Epithelial cell of proximal tubule (primary cell): ENCODE measurements at regions not wholly inside any gene's neighbourhood (a gene's known extent, or its start where the extent isn't known, plus 50 kb on each side); places are given as distances from the start of the nearest gene placed in this dataset.
A peak's percentile ranks its signal among the peaks of the same experiment; 100 is the strongest.
"Not testable (repeated sequence)": the region's sequence is repeated elsewhere in the genome, so short reads cannot be mapped to it uniquely, and the experiment has no call there.

Experiments used
- DNase-seq: peaks from one replicate; pipeline ENCODE4 v3.0.0-alpha.2; 2011; ENCODE audit warnings: low read depth
- H3K4me3 ChIP-seq: 2 replicates; pipeline ENCODE4 v1.5.1; 2011; ENCODE audit warnings: low read depth, mild to moderate bottlenecking, low read length
- CTCF ChIP-seq: conservative IDR thresholded peaks from 2 replicates; pipeline ENCODE4 v1.5.1; 2012; ENCODE audit warnings: low read depth, mild to moderate bottlenecking, low read length

- DNase-seq, result no peak
- H3K4me3 ChIP-seq, result no peak overlapping the region
- TF ChIP-seq CTCF, result no peak
Measured at GRCh38 chr7:66556177-66556548, 72.5 kb upstream of the KCTD7 start.

- TF ChIP-seq CTCF, result no peak
- H3K4me3 ChIP-seq, result no peak overlapping the region
- no peak for DNase-seq
Measured at GRCh38 chr7:66556549-66557213, 72.0 kb upstream of the KCTD7 start.

- H3K4me3 ChIP-seq, result no peak overlapping the region
- DNase-seq, result no peak
- peak; percentile 95 for TF ChIP-seq CTCF
Measured at GRCh38 chr7:66557214-66558200, 71.2 kb upstream of the KCTD7 start.

DNA sequence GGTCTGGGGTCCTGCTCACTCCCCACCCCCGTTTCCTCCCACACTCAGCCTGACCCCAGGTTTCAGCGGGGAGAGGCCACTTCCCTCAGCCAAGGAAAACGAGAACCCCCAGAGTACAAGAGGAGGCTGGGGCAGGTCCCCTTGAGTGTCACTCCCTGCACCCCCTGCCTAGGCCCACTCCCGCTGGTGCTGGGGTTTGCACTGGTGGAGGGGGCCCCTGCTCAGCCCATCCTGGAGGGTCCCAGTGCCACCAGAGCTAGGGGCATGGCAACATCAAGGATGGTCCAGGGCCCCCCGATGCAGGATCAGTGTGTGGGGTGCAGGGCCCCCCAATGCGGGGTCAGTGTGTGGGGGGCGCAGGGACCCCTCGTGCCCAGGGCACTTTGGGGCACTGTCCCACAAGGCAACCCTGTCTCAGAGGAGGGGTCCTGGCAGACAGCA, 70.5 kb upstream of the KCTD7 start:
- TF ChIP-seq CTCF, result no peak
- no peak for DNase-seq
- H3K4me3 ChIP-seq, result no peak overlapping the region

DNA sequence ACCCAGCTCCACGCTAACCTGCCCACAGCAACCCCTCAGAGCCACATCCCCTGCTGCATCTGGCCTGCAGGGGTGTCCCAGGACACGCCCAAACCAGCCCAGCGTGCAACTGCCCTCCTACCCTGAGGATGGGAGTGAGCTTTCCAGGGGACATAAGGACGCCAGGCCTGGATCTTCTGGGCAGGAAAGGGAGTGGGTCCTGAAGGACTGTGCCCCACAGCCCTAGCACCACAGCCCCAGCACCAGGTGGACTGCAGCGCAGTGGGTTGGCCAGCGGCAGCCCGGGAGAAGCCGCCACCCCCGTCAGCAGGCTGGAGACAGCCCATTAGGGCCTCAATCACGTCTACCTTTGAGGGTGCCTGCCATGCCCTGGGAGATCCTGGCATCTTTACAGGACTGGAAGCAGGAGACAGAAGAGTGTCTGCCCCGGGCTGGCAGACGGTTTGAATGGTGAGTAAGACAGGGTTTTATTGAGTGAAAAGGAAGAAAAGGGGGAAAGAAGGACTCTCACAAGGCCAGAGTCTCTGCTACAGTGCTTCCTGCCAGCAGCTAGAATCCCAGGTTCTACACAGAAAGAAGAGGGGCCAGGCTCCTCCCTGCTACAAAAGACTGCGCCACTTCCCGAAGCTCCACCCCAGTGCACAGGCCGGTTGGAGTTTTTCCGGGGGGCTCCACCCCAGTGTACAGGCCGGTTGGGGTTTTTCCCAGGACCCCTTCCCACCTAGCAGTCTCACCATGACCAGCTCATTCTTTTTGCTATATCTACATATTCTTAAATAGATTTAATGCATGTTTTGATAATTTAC, 69.8 kb upstream of the KCTD7 start:
- H3K4me3 ChIP-seq, result no peak overlapping the region
- no peak for TF ChIP-seq CTCF
- DNase-seq, result no peak

GRCh38 chr7:66564045-66564444, 64.6 kb upstream of the KCTD7 start:
- no peak for TF ChIP-seq CTCF
- DNase-seq, result no peak
- H3K4me3 ChIP-seq, result no peak overlapping the region

DNA sequence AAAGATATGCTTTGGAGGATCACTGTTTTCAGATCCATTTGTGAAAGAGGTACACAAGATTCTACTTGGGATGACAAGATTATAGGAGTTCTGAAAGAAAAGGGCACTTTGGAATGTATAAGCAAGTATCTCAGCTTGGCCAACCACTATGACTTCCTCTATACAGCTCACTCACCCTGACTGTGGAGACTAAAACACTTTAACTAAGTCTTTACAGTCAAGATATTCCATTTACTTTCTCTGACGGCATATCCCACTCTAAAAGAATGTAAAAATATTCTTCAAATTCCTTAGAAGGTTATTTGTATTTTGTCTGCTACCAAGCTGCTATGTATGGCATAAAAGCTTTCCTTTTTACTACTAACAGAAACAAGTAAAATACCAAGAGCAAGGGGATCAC, 58.5 kb upstream of the KCTD7 start:
- not testable (repeated sequence) for DNase-seq, H3K4me3 ChIP-seq
